Progenitor cell of endocrine pancreas (in vitro differentiated cells): ENCODE measurements at regions not wholly inside any gene's neighbourhood (a gene's known extent, or its start where the extent isn't known, plus 50 kb on each side); places are given as distances from the start of the nearest gene placed in this dataset.

ENCODE experiments used
- DNase-seq: peaks from one replicate; pipeline ENCODE4 v3.0.0; 2021; ENCODE audit warnings: low spot score; ENCODE audit not compliant: unreplicated experiment
- H3K27ac Mint-ChIP-seq: 2 replicates; pipeline ENCODE4 v1.8.0; 2021; ENCODE audit warnings: mild to moderate bottlenecking, moderate library complexity, mixed read lengths
- H3K27me3 Mint-ChIP-seq: 2 replicates; pipeline ENCODE4 v1.8.0; 2021; ENCODE audit warnings: mixed read lengths
- H3K36me3 Mint-ChIP-seq: 2 replicates; pipeline ENCODE4 v1.8.0; 2022; ENCODE audit warnings: mixed read lengths; ENCODE audit not compliant: insufficient read depth
- H3K4me1 Mint-ChIP-seq: 2 replicates; pipeline ENCODE4 v1.8.0; 2021; ENCODE audit warnings: low read depth, mixed read lengths
- H3K4me3 Mint-ChIP-seq: 2 replicates; pipeline ENCODE4 v1.8.0; 2021; ENCODE audit warnings: low read depth, mild to moderate bottlenecking, moderate library complexity, mixed read lengths
- H3K9me3 Mint-ChIP-seq: 2 replicates; pipeline ENCODE4 v1.8.0; 2021; ENCODE audit warnings: low read depth, mixed read lengths
- CTCF ChIP-seq: fragments of 200-600 bp; sonication (generic); IDR thresholded peaks from one replicate; pipeline ENCODE4 v1.5.0; 2021; ENCODE audit warnings: antibody characterized with exemption, mild to moderate bottlenecking; ENCODE audit not compliant: unreplicated experiment

GRCh38 chr14:29217813-29218450 lies 451.3 kb downstream of the FOXG1 start:
- peaks cover 9% of the 10 kb centered on the region for H3K4me1 Mint-ChIP-seq
- no peaks in the 10 kb centered on the region for H3K36me3 Mint-ChIP-seq
- no peaks in the 10 kb centered on the region for H3K9me3 Mint-ChIP-seq
- H3K4me3 Mint-ChIP-seq, result no peak overlapping the region
- peaks cover 28% of the 10 kb centered on the region for H3K27me3 Mint-ChIP-seq
- H3K27ac Mint-ChIP-seq, result no peak overlapping the region
- no peak for DNase-seq
- TF ChIP-seq CTCF, result no peak

- no peaks in the 10 kb centered on the region for H3K9me3 Mint-ChIP-seq
- TF ChIP-seq CTCF, result no peak
- DNase-seq, result no peak
- no peaks in the 10 kb centered on the region for H3K36me3 Mint-ChIP-seq
- no peak overlapping the region for H3K4me3 Mint-ChIP-seq
- peaks cover 9% of the 10 kb centered on the region for H3K4me1 Mint-ChIP-seq
- H3K27ac Mint-ChIP-seq, result no peak overlapping the region
- peaks cover 34% of the 10 kb centered on the region for H3K27me3 Mint-ChIP-seq
Observed at GRCh38 chr14:29220072-29220471, 453.5 kb downstream of the FOXG1 start.

- Mint-ChIP-seq H3K4me3 (no peak overlapping the region), H3K4me1 (peaks cover 9% of the 10 kb centered on the region), H3K27ac (no peak overlapping the region), H3K27me3 (peaks cover 31% of the 10 kb centered on the region), H3K36me3 (no peaks in the 10 kb centered on the region), H3K9me3 (no peaks in the 10 kb centered on the region)
- DNase-seq, result no peak
- no peak for TF ChIP-seq CTCF
Observed at GRCh38 chr14:29220566-29220965, 454.0 kb downstream of the FOXG1 start.

GRCh38 chr14:29222006-29222405 lies 455.4 kb downstream of the FOXG1 start:
- Mint-ChIP-seq H3K27me3 (peaks cover 31% of the 10 kb centered on the region), H3K9me3 (no peaks in the 10 kb centered on the region), H3K36me3 (no peaks in the 10 kb centered on the region), H3K4me3 (no peak overlapping the region), H3K27ac (no peak overlapping the region), H3K4me1 (peaks cover 5% of the 10 kb centered on the region)
- no peak for TF ChIP-seq CTCF
- DNase-seq, result no peak

- peaks cover 2% of the 10 kb centered on the region for H3K4me1 Mint-ChIP-seq
- no peak overlapping the region for H3K4me3 Mint-ChIP-seq
- H3K9me3 Mint-ChIP-seq, result no peaks in the 10 kb centered on the region
- peaks cover 31% of the 10 kb centered on the region for H3K27me3 Mint-ChIP-seq
- peak; percentile 59 for TF ChIP-seq CTCF
- H3K36me3 Mint-ChIP-seq, result no peaks in the 10 kb centered on the region
- DNase-seq, result no peak
- H3K27ac Mint-ChIP-seq, result no peak overlapping the region
Observed at GRCh38 chr14:29222671-29223268, 456.2 kb downstream of the FOXG1 start.
